Stimulated activated CD4-positive, alpha-beta T cell treated with anti-CD3 and anti-CD28 coated beads, Interleukin-2, amount 100 ng/mL, for 24 hours (primary cell): ENCODE measurements at regions not wholly inside any gene's neighbourhood (a gene's known extent, or its start where the extent isn't known, plus 50 kb on each side); places are given as distances from the start of the nearest gene placed in this dataset.
"Not testable (repeated sequence)": the region's sequence is repeated elsewhere in the genome, so short reads cannot be mapped to it uniquely, and the experiment has no call there.

ENCODE experiments used
- DNase-seq, 2 donors: peaks; one replicate each; pipeline ENCODE4 v3.0.0-alpha.2; 2020

- DNase-seq, result no peak
Observed at GRCh38 chr16:9599415-9600120, 508.1 kb downstream of the HAPSTR1 start.

- no peak for DNase-seq
Observed at GRCh38 chr16:9602189-9602588, 510.7 kb downstream of the HAPSTR1 start.

GRCh38 chr16:9603316-9603715 lies 511.9 kb downstream of the HAPSTR1 start:
- DNase-seq, result no peak

GRCh38 chr16:9607515-9608230 lies 516.2 kb downstream of the HAPSTR1 start:
- no peak for DNase-seq

GRCh38 chr16:9610727-9611126 lies 519.3 kb downstream of the HAPSTR1 start:
- DNase-seq, result no peak

GRCh38 chr16:9612267-9612666 lies 520.8 kb downstream of the HAPSTR1 start:
- DNase-seq, result no peak

- DNase-seq, result no peak
Observed at GRCh38 chr16:9614389-9614788, 522.9 kb downstream of the HAPSTR1 start.

GRCh38 chr16:9622268-9622667 lies 530.8 kb downstream of the HAPSTR1 start:
- no peak for DNase-seq

- no peak for DNase-seq
Observed at GRCh38 chr16:9625122-9625521, 533.7 kb downstream of the HAPSTR1 start.

- no peak for DNase-seq
Observed at GRCh38 chr16:9627427-9627826, 536.0 kb downstream of the HAPSTR1 start.

- no peak for DNase-seq
Observed at GRCh38 chr16:9630119-9630518, 538.7 kb downstream of the HAPSTR1 start.

GRCh38 chr16:9630985-9631384 lies 539.5 kb downstream of the HAPSTR1 start:
- no peak for DNase-seq

- DNase-seq, result no peak
Observed at GRCh38 chr16:9633844-9634243, 542.4 kb downstream of the HAPSTR1 start.

GRCh38 chr16:9635150-9635720 lies 543.8 kb downstream of the HAPSTR1 start:
- not testable (repeated sequence) for DNase-seq

GRCh38 chr16:9644258-9644657 lies 538.0 kb downstream of the GRIN2A start:
- no peak for DNase-seq

- DNase-seq, result no peak
Observed at GRCh38 chr16:9645911-9646310, 536.3 kb downstream of the GRIN2A start.

GRCh38 chr16:9647981-9648701 lies 534.1 kb downstream of the GRIN2A start:
- DNase-seq, result no peak

- DNase-seq, result no peak
Observed at GRCh38 chr16:9650284-9650683, 531.9 kb downstream of the GRIN2A start.

GRCh38 chr16:9655051-9655450 lies 527.2 kb downstream of the GRIN2A start:
- no peak for DNase-seq

GRCh38 chr16:9657641-9658040 lies 524.6 kb downstream of the GRIN2A start:
- DNase-seq, result no peak

GRCh38 chr16:9658164-9658563 lies 524.1 kb downstream of the GRIN2A start:
- no peak for DNase-seq

GRCh38 chr16:9658586-9658985 lies 523.6 kb downstream of the GRIN2A start:
- no peak for DNase-seq

GRCh38 chr16:9660898-9661297 lies 521.3 kb downstream of the GRIN2A start:
- DNase-seq, result no peak
